Esophagus squamous epithelium (tissue), 4 donors: ENCODE measurements at regions not wholly inside any gene's neighbourhood (a gene's known extent, or its start where the extent isn't known, plus 50 kb on each side); places are given as distances from the start of the nearest gene placed in this dataset.

ENCODE experiments used
- CTCF ChIP-seq, 6 experiments: fragments of 450-650 bp in 4 of 6; fragments of 200-600 bp in 2 of 6; sonication (generic) in 2 of 6; IDR thresholded peaks; one replicate each; pipeline ENCODE4 v1.5.1; 2016 to 2019; ENCODE audit warnings: antibody characterized with exemption in 6 of 6, mild to moderate bottlenecking in 4 of 6, moderate library complexity in 4 of 6
- POLR2A ChIP-seq, 4 donors: fragments of 450-650 bp; IDR thresholded peaks; one replicate each; pipeline ENCODE4 v1.6.1; 2017; ENCODE audit warnings: antibody characterized with exemption in 4 of 4, mild to moderate bottlenecking in 4 of 4, moderate library complexity in 3 of 4

- no peak for TF ChIP-seq CTCF (IDR thresholded peaks at IDR 0.05)
- TF ChIP-seq POLR2A (IDR thresholded peaks at IDR 0.05) = no peak
Measured at GRCh38 chr2:12212841-12213597, 466.6 kb downstream of the LPIN1 start.
